GM23338 (cell line): ENCODE measurements at regions not wholly inside any gene's neighbourhood (a gene's known extent, or its start where the extent isn't known, plus 50 kb on each side); places are given as distances from the start of the nearest gene placed in this dataset.

Source experiments
- ATAC-seq: fragments of 200-7000 bp; cut with Tn5 transposase; 3 replicates; pipeline ENCODE4 v1.9.1; 2020
- DNase-seq: peaks from one replicate; pipeline ENCODE4 v3.0.0-alpha.2; 2015; ENCODE audit warnings: low spot score
- H2AFZ ChIP-seq: fragments of 200-600 bp; sonication (generic); 2 replicates; pipeline ENCODE4 v1.8.0; 2016; ENCODE audit warnings: antibody characterized with exemption, mild to moderate bottlenecking, moderate library complexity
- H3F3A ChIP-seq: fragments of 200-600 bp; sonication (generic); replicated peaks from 2 replicates; pipeline ENCODE4 v1.8.0; 2017; ENCODE audit warnings: antibody characterized with exemption, mixed run types, low read depth
- H3K27ac ChIP-seq: fragments of 200-600 bp; sonication (generic); 2 replicates; pipeline ENCODE4 v1.6.1; 2016; ENCODE audit warnings: low read depth
- H3K27me3 ChIP-seq: fragments of 200-600 bp; sonication (generic); 2 replicates; pipeline ENCODE4 v1.8.0; 2016; ENCODE audit warnings: mild to moderate bottlenecking, mixed run types, moderate library complexity; ENCODE audit not compliant: insufficient read depth
- H3K36me3 ChIP-seq: fragments of 200-600 bp; sonication (generic); 2 replicates; pipeline ENCODE4 v1.8.0; 2016; ENCODE audit warnings: mild to moderate bottlenecking; ENCODE audit not compliant: insufficient read depth
- H3K4me1 ChIP-seq: fragments of 200-600 bp; sonication (generic); 2 replicates; pipeline ENCODE4 v1.8.0; 2016; ENCODE audit warnings: mild to moderate bottlenecking, moderate library complexity; ENCODE audit not compliant: insufficient read depth
- H3K4me2 ChIP-seq: fragments of 200-600 bp; sonication (generic); 2 replicates; pipeline ENCODE4 v1.7.1; 2017; ENCODE audit warnings: mixed run types
- H3K4me3 ChIP-seq: fragments of 200-600 bp; sonication (generic); 2 replicates; pipeline ENCODE4 v1.6.1; 2016; ENCODE audit warnings: mixed run types
- H3K79me2 ChIP-seq: fragments of 200-600 bp; sonication (generic); replicated peaks from 2 replicates; pipeline ENCODE4 v1.8.0; 2017; ENCODE audit warnings: mild to moderate bottlenecking; ENCODE audit not compliant: insufficient read depth
- H3K9me2 ChIP-seq: fragments of 200-600 bp; sonication (generic); 2 replicates; pipeline ENCODE4 v1.8.0; 2017; ENCODE audit not compliant: insufficient read depth
- H4K20me1 ChIP-seq: fragments of 200-600 bp; sonication (generic); replicated peaks from 2 replicates; pipeline ENCODE4 v1.8.0; 2017; ENCODE audit warnings: mild to moderate bottlenecking; ENCODE audit not compliant: insufficient read depth
- H3K27ac Mint-ChIP-seq: 2 replicates; pipeline ENCODE4 v1.8.0; 2020; ENCODE audit warnings: inconsistent platforms, mild to moderate bottlenecking, moderate library complexity, mixed read lengths
- H3K27me3 Mint-ChIP-seq: 3 replicates; pipeline ENCODE4 v1.8.0; 2022; ENCODE audit warnings: low read depth, mild to moderate bottlenecking, moderate library complexity, mixed read lengths, inconsistent platforms; ENCODE audit not compliant: insufficient read depth, poor library complexity
- H3K36me3 Mint-ChIP-seq: 3 replicates; pipeline ENCODE4 v1.8.0; 2021; ENCODE audit warnings: low read depth, mild to moderate bottlenecking, inconsistent platforms, moderate library complexity, mixed read lengths
- H3K4me1 Mint-ChIP-seq: 3 replicates; pipeline ENCODE4 v1.8.0; 2020; ENCODE audit warnings: mild to moderate bottlenecking, inconsistent platforms, mixed read lengths
- H3K4me3 Mint-ChIP-seq: 3 replicates; pipeline ENCODE4 v1.8.0; 2021; ENCODE audit warnings: moderate library complexity, mild to moderate bottlenecking, inconsistent platforms, mixed read lengths
- H3K9me3 Mint-ChIP-seq: 3 replicates; pipeline ENCODE4 v1.8.0; 2020; ENCODE audit warnings: moderate library complexity, mild to moderate bottlenecking, inconsistent platforms, mixed read lengths
- CREB1 ChIP-seq: fragments of 250-450 bp; sonication (Bioruptor Pico); IDR thresholded peaks from 2 replicates; pipeline ENCODE4 v1.5.0; 2020; ENCODE audit warnings: low read depth, mild to moderate bottlenecking, moderate library complexity
- CTCF ChIP-seq, 2 experiments: fragments of 200-600 bp in 1 of 2; sonication (generic) in 1 of 2; conservative IDR thresholded peaks; 2 replicates each; pipeline versions ENCODE4 v1.5.1 to v1.6.1; 2016 to 2017; ENCODE audit warnings: antibody characterized with exemption in 2 of 2, low read depth in 2 of 2, mild to moderate bottlenecking in 2 of 2, moderate library complexity in 1 of 2
- EZH2 ChIP-seq: fragments of 200-600 bp; sonication (generic); IDR thresholded peaks from one replicate; pipeline ENCODE4 v1.8.0; 2017; ENCODE audit warnings: antibody characterized with exemption, mild to moderate bottlenecking, low read depth; ENCODE audit not compliant: unreplicated experiment
- EZH2phosphoT487 ChIP-seq: fragments of 200-600 bp; sonication (generic); IDR thresholded peaks from one replicate; pipeline ENCODE4 v1.8.1; 2018; ENCODE audit warnings: antibody characterized with exemption; ENCODE audit not compliant: unreplicated experiment
- JUNB ChIP-seq: IDR thresholded peaks from one replicate; pipeline ENCODE4 v1.6.1; 2016; ENCODE audit warnings: antibody characterized with exemption; ENCODE audit not compliant: unreplicated experiment
- NANOG ChIP-seq: IDR thresholded peaks from 2 replicates; pipeline ENCODE4 v1.6.1; 2016; ENCODE audit warnings: antibody characterized with exemption, borderline replicate concordance
- POLR2AphosphoS5 ChIP-seq: IDR thresholded peaks from 2 replicates; pipeline ENCODE4 v1.6.1; 2016; ENCODE audit warnings: antibody characterized with exemption, low read depth
- STAT1 ChIP-seq: IDR thresholded peaks from one replicate; pipeline ENCODE4 v1.6.1; 2016; ENCODE audit warnings: antibody characterized with exemption; ENCODE audit not compliant: unreplicated experiment
- ZNF114 ChIP-seq: fragments of 250-450 bp; sonication (Bioruptor Pico); IDR thresholded peaks from 2 replicates; pipeline ENCODE4 v1.5.0; 2020; ENCODE audit warnings: mild to moderate bottlenecking, moderate library complexity
- ZNF331 ChIP-seq: fragments of 250-450 bp; sonication (Bioruptor Pico); IDR thresholded peaks from 2 replicates; pipeline ENCODE4 v1.5.0; 2020; ENCODE audit warnings: low read depth, mild to moderate bottlenecking, moderate library complexity
- TF ChIP-seq, protein P1 (sequence below): IDR thresholded peaks from 2 replicates; pipeline ENCODE4 v1.6.1; 2016; ENCODE audit warnings: antibody characterized with exemption
- TF ChIP-seq, protein P2 (sequence below): fragments of 250-450 bp; sonication (Bioruptor Pico); IDR thresholded peaks from 2 replicates; pipeline ENCODE4 v1.5.0; 2020; ENCODE audit warnings: mild to moderate bottlenecking, moderate library complexity
- TF ChIP-seq, protein P3 (sequence below): IDR thresholded peaks from one replicate; pipeline ENCODE4 v1.6.1; 2018; ENCODE audit warnings: antibody characterized with exemption; ENCODE audit not compliant: unreplicated experiment

- DNase-seq: no peak
- H3K4me3 ChIP-seq: no peak overlapping the region
- no peak overlapping the region for H2AFZ ChIP-seq
- no peaks in the 10 kb centered on the region for H3K36me3 Mint-ChIP-seq
- no peak for TF ChIP-seq ZNF331 (CRISPR knock-in tag)
- no peak for TF ChIP-seq CREB1
- TF ChIP-seq, protein P1, sequence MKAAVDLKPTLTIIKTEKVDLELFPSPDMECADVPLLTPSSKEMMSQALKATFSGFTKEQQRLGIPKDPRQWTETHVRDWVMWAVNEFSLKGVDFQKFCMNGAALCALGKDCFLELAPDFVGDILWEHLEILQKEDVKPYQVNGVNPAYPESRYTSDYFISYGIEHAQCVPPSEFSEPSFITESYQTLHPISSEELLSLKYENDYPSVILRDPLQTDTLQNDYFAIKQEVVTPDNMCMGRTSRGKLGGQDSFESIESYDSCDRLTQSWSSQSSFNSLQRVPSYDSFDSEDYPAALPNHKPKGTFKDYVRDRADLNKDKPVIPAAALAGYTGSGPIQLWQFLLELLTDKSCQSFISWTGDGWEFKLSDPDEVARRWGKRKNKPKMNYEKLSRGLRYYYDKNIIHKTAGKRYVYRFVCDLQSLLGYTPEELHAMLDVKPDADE: no peak
- TF ChIP-seq ZNF114 (CRISPR knock-in tag): no peak
- TF ChIP-seq CTCF (conservative IDR thresholded peaks at IDR 0.05; ENCODE audit: low read depth in 2 of 2): no peak
- no peak for TF ChIP-seq NANOG
- TF ChIP-seq JUNB: no peak
- TF ChIP-seq, protein P2, sequence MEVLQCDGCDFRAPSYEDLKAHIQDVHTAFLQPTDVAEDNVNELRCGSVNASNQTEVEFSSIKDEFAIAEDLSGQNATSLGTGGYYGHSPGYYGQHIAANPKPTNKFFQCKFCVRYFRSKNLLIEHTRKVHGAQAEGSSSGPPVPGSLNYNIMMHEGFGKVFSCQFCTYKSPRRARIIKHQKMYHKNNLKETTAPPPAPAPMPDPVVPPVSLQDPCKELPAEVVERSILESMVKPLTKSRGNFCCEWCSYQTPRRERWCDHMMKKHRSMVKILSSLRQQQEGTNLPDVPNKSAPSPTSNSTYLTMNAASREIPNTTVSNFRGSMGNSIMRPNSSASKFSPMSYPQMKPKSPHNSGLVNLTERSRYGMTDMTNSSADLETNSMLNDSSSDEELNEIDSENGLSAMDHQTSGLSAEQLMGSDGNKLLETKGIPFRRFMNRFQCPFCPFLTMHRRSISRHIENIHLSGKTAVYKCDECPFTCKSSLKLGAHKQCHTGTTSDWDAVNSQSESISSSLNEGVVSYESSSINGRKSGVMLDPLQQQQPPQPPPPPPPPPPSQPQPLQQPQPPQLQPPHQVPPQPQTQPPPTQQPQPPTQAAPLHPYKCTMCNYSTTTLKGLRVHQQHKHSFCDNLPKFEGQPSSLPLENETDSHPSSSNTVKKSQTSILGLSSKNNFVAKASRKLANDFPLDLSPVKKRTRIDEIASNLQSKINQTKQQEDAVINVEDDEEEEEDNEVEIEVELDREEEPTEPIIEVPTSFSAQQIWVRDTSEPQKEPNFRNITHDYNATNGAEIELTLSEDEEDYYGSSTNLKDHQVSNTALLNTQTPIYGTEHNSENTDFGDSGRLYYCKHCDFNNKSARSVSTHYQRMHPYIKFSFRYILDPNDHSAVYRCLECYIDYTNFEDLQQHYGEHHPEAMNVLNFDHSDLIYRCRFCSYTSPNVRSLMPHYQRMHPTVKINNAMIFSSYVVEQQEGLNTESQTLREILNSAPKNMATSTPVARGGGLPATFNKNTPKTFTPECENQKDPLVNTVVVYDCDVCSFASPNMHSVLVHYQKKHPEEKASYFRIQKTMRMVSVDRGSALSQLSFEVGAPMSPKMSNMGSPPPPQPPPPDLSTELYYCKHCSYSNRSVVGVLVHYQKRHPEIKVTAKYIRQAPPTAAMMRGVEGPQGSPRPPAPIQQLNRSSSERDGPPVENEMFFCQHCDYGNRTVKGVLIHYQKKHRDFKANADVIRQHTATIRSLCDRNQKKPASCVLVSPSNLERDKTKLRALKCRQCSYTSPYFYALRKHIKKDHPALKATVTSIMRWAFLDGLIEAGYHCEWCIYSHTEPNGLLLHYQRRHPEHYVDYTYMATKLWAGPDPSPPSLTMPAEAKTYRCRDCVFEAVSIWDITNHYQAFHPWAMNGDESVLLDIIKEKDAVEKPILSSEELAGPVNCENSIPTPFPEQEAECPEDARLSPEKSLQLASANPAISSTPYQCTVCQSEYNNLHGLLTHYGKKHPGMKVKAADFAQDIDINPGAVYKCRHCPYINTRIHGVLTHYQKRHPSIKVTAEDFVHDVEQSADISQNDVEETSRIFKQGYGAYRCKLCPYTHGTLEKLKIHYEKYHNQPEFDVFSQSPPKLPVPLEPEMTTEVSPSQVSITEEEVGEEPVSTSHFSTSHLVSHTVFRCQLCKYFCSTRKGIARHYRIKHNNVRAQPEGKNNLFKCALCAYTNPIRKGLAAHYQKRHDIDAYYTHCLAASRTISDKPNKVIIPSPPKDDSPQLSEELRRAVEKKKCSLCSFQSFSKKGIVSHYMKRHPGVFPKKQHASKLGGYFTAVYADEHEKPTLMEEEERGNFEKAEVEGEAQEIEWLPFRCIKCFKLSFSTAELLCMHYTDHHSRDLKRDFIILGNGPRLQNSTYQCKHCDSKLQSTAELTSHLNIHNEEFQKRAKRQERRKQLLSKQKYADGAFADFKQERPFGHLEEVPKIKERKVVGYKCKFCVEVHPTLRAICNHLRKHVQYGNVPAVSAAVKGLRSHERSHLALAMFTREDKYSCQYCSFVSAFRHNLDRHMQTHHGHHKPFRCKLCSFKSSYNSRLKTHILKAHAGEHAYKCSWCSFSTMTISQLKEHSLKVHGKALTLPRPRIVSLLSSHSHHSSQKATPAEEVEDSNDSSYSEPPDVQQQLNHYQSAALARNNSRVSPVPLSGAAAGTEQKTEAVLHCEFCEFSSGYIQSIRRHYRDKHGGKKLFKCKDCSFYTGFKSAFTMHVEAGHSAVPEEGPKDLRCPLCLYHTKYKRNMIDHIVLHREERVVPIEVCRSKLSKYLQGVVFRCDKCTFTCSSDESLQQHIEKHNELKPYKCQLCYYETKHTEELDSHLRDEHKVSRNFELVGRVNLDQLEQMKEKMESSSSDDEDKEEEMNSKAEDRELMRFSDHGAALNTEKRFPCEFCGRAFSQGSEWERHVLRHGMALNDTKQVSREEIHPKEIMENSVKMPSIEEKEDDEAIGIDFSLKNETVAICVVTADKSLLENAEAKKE: no peak
- no peak for TF ChIP-seq STAT1
- TF ChIP-seq EZH2phosphoT487: no peak
- no peak for TF ChIP-seq EZH2
- TF ChIP-seq POLR2AphosphoS5: no peak
- TF ChIP-seq, protein P3, sequence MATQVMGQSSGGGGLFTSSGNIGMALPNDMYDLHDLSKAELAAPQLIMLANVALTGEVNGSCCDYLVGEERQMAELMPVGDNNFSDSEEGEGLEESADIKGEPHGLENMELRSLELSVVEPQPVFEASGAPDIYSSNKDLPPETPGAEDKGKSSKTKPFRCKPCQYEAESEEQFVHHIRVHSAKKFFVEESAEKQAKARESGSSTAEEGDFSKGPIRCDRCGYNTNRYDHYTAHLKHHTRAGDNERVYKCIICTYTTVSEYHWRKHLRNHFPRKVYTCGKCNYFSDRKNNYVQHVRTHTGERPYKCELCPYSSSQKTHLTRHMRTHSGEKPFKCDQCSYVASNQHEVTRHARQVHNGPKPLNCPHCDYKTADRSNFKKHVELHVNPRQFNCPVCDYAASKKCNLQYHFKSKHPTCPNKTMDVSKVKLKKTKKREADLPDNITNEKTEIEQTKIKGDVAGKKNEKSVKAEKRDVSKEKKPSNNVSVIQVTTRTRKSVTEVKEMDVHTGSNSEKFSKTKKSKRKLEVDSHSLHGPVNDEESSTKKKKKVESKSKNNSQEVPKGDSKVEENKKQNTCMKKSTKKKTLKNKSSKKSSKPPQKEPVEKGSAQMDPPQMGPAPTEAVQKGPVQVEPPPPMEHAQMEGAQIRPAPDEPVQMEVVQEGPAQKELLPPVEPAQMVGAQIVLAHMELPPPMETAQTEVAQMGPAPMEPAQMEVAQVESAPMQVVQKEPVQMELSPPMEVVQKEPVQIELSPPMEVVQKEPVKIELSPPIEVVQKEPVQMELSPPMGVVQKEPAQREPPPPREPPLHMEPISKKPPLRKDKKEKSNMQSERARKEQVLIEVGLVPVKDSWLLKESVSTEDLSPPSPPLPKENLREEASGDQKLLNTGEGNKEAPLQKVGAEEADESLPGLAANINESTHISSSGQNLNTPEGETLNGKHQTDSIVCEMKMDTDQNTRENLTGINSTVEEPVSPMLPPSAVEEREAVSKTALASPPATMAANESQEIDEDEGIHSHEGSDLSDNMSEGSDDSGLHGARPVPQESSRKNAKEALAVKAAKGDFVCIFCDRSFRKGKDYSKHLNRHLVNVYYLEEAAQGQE: no peak
- H3K9me3 Mint-ChIP-seq: no peaks in the 10 kb centered on the region; the same call in 2 of the 3 replicates
- H4K20me1 ChIP-seq: no peaks in the 10 kb centered on the region
- H3K36me3 ChIP-seq: no peaks in the 10 kb centered on the region
- no peak overlapping the region for H3K27ac ChIP-seq
- H3K27me3 ChIP-seq: no peaks in the 10 kb centered on the region
- H3K9me2 ChIP-seq: peaks cover 10% of the 10 kb centered on the region
- H3F3A ChIP-seq: no peaks in the 10 kb centered on the region
- H3K4me1 ChIP-seq: no peaks in the 10 kb centered on the region
- no peaks in the 10 kb centered on the region for H3K27me3 Mint-ChIP-seq
- no peaks in the 10 kb centered on the region for H3K4me1 Mint-ChIP-seq
- ATAC-seq: no peak
- H3K27ac Mint-ChIP-seq: no peak overlapping the region
- H3K4me2 ChIP-seq: no peak overlapping the region
- H3K79me2 ChIP-seq: no peaks in the 10 kb centered on the region
- no peak overlapping the region for H3K4me3 Mint-ChIP-seq
Observed at GRCh38 chr4:54371173-54371572, 142.1 kb downstream of the PDGFRA start.
